ENCODE measurements at regions not wholly inside any gene's neighbourhood (a gene's known extent, or its start where the extent isn't known, plus 50 kb on each side); places are given as distances from the start of the nearest gene placed in this dataset.
"Not testable (repeated sequence)": the region's sequence is repeated elsewhere in the genome, so short reads cannot be mapped to it uniquely, and the experiment has no call there.

DNA sequence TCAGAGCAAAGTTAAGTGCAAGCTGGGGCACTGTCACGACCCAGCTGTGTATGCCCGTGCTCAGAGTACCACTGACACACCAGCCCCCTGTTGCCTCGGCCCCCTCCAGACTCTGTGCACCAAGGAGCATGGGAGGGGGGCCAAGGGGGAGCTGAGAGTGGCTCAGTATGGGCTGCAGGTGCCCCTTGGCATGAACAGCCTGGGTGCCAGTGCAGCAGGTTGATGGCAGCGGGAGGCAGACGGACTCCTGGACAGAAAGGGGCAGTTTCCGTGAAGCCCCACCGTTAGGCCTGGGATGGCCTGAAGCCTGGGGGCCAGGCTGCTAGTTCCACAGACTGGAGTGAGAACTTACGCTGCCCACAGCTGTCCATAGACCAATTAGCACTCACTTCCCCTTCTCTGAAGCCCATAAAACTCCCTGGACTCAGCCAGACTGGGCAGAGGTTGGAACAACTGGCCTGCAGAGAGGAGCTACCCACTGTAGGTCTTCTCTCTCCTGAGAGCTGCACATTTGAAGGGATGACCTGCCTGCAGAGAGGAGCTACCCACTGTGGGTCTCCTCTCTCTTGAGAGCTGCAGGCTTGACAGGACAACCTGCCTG is 182.8 kb downstream of the DEPDC1B start:
- DNase-seq = no peak

DNA sequence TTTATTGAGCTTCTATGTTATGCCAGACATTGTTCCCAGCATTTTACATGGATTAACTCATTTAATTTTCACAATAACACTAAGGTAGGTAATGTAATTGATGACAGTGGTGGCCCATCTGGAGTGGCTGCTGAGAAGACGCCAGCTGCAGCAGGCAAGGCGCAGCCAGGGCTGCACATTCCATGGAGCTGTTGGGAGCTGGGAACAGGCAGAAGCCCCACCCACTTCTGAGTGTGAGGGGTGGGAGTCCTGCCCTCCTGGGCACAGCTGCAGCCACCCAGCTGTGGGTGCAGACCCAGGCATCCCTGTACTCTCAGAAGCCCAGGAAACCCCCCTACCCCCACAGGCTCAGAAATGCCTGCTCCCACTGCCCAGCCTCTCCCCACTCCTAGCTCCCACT is 183.3 kb downstream of the DEPDC1B start:
- no peak for DNase-seq

DNA sequence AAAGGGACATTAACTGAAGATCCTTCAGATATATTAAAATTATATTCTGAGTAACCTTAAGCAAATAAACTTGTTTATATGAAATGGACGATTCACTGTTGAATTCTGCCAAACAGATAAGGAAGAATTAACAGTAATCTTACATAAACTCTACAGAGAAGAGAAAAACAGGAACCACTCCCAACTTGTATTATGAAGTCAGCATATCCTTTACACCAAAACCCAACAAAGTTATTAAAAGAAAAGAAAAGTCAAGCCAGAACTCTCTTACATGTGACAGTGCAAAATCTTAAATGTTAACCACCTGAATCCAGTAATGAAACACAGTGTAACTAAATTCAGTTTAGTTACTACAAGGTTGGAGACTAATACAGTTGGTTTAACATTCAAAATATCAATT is 185.8 kb downstream of the DEPDC1B start:
- no peak for DNase-seq

DNA sequence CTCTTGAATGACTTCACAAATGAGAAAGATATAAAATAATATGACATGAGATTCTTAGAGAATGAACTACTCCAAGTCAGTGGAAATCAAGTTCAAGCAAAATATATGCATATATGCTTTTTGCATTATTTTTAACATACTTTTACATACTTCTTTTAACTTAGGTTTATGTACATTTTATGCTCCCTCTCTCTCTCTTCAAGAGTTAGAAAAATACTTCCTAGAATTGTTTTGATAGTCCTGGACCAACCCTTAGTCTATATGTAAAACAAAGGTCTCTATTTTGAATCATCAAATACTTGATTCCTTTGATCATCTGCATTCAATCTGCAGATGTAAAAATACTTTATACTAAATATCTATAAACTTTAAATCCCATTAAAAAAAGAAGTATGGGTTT is 187.8 kb downstream of the DEPDC1B start:
- DNase-seq = no peak

DNA sequence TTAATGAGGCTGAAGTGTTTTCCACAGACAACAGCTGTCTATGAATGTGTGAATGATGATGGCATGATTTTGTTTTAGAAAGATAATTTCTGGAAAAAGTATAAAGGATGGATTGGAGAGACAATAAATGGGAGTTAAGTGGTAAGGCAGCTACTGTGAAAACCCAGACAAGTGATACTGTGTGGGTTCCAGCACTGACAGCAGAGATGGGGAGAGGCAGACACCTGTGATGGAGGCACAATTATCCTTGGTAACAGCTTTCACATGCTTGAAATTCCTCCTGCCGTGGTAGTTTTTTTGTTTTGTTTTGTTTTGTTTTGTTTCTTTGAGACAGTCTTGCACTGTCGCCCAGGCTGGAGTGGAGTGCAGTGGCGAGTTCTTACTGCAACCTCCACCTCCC is 189.3 kb downstream of the DEPDC1B start:
- DNase-seq = no peak

DNA sequence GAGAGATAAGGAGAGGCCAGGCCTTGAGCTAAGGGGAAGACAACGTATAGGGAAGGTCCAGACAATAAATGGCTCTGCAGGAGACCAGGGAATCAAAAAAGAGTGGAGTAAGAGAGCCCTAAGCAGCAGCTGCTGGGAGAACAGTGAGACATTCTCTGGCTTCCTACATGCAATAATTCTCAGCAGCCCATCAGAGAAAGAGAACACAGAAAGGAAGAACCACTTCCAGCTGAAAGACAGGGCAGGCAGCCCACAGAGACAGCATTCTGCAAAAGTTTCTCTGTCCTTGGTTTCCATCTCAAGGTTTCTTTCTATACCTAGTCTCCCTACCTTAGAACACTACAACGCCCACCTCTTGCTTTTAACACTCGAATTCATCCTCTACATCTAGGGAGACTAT is 189.9 kb downstream of the DEPDC1B start:
- no peak for DNase-seq

DNA sequence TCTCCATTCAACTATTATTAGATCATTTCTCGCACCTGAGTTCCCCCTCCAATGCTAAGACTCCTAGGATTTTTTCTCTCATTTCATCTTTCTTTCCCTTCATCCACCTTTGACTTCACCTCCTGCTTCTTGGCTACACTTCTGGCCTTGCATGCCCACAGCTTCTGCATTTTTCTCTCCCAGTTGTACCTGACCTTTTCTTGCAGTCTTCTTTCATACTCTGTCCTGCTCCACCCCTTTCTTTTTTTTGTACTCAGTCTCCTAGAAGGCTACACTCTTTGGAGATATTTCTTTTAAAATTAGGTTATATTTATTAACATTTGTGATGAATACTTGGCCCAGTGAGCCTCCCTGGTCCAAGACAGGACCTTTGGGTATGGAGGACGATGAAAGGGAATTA is 190.4 kb downstream of the DEPDC1B start:
- DNase-seq = no peak

DNA sequence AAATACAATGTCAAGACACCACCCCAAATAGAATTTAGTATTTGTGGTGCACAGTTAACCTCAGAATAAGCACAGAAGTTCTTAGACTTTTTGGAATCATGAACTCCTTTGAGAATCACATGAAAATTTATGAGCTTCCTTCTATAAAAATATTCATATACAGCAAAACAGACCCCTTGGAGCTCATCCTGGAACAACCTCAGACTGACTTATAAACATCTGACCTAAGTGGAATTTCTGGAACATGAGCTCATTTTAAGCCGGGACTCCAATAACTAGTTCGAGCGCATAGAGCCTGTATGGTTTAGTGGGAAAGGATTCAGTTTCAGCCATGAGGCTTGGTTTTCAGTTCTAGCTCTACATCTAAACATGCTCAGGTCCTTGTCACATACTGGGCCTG is 192.3 kb downstream of the DEPDC1B start:
- DNase-seq = no peak

DNA sequence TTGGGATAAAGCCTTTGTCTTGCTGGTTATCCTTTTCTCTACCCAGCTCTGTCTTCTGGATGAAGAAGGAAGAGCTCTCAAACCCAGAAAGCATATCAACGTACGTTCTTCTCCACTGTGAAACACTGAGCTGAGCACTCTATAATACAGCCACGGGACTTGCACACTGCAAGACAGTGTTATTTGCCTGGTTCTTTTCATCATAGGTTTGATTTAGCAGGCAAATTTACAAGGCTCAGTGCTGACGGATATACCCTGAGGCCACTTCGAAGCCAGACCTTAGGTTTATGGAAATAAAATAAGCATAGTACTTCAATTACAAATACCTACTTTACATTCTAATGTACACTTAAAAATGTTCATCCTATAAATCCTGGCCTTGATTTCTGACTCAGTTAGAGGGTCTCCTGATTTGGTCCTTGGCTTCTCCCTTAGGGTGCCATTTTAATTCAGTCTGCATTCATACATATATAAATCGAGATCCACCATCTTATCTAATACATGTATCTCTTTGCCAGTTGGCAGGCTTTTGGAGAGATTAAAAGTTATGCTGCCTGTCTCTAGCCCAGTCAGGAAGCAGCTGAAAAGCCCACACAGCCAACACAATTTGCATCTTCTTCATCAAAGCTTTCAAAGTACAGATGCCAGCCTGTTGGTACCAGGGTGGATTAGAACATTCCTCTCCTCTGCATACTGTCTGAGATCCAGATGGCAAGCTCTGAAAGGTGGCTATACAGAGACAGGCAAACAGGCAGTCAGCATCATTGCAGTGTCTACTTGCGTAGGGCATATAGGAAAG is 194.4 kb downstream of the DEPDC1B start:
- no peak for DNase-seq

DNA sequence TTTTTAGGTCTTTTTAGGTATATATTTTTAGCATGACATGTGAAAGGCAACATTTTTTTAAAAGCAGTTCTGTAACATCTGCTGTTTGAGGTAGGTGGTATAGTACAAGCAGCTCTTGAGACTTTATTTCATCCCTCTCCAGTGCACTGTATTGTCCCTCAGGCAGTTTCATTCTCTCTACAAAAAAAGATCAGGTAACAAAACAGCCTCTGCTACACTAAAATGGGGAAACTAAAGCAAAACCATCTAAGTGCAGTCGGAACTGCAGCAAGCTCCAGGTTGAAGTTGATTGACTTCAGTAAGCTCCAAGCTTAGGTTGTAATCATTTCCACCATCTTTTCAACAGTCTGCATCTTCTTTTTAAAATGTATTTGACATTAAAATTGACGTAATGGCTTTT is 195.6 kb downstream of the DEPDC1B start:
- no peak for DNase-seq

DNA sequence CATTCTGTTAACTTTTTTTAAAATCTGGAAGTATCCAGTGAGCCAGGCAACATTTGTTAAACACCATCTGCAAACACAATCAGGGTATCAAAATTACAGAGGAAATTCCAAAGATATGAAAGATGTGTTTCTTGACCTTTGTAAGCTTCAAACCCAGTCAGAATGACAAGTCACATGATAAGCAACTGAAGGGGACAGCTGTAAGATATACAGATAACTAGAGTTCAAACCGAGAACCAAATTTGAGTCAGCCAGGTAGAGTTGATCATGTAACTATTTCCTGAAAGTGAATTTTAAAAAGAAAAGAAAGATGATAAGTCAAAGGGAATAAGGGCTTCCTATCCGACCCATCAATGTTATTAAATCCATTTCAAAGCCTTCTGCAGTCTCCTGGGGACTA is 196.2 kb downstream of the DEPDC1B start:
- no peak for DNase-seq

DNA sequence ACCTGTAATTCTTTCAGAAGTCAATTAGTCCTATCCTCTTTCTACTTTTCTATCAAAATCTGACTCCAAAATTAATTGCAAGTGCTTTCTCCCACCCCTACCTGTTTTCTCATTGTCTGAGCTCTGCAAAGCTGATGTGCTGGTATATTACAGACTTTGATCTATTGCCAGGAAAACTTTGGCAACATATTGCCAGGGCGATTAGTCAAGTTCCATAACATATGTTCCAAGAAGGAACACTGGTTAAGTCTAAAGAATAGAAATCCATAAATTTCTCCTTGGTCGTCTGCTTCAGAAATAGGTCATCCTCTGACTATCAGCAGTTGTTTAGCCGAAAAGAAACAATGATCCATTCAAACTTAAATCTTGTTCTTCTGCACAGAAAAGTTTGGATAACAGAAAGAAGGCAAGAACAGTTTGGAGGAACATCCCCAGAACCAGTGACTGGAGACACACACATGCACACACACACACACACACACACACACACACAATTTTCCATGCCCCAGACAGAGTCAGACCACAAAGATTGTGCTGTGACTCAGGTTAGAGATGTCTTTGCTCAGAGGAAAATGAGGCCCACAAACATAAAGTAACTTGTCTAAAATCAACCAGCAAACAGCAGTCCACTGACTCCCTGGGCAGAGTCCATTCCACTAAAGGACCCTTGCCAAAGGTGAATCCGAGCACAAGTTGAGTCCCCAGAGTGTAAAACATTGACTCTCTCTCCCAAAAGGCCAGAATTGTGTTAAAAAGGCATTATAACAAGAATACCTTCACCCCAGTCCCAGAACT is 202.1 kb downstream of the DEPDC1B start:
- no peak for DNase-seq

DNA sequence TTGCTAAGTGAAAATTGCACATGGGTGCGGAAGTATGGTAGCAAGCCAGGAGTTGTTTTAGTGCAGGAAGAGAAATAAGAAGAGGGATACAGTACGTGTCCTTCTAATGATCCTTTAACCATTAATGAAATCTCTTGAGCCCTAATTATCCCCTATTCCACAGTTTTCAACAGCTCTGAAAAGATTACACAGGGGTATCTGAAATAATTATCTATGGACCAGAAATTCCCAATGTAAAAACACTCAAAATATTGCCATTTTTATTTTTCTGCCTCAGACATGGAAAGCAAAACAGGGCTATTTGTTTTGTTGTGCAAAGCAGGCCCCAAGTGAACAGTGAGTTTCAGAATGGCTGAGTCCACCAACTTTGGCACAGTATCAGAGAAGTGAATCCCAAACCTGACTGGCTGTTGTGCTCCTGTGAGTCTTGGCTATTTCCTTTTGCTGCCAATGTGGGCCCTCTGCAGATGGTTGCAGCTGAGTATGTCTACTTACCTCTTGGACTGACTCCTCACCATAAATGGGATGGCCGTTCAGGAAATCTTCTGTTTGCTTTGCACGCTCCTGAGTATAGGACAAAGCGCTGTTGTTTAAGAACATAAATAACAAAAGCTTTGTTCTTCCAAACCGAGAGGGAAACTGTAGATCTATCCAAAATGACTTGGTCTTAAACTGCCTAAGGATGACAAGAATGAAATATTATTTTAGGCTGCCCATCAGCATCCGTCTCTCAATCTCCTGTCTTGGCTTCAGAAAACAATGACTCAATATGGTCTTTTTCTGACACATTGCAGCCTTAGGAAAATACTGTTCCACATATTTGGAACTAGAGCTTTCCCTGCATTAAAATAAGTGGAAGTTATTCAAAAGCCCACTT is 204.1 kb downstream of the DEPDC1B start:
- DNase-seq = no peak

DNA sequence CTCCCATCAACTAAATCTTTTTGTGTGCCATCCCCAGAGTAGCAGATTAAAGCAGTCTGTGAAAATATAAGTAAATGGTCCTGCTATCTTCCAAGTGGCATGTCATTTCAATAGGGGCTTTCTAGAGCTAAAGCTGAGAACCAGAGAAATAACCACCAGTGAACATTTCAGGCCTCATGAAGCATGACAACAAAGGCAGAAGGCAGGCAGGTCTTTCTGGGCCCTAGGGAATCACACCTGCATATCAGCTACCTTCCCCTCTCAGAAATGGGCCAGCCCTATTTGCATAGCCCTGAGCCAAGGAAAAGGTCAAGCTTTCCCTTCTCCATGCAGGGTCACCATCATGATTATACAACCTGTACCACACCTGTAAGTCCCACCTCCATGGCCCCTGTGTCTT is 205.3 kb downstream of the DEPDC1B start:
- no peak for DNase-seq

DNA sequence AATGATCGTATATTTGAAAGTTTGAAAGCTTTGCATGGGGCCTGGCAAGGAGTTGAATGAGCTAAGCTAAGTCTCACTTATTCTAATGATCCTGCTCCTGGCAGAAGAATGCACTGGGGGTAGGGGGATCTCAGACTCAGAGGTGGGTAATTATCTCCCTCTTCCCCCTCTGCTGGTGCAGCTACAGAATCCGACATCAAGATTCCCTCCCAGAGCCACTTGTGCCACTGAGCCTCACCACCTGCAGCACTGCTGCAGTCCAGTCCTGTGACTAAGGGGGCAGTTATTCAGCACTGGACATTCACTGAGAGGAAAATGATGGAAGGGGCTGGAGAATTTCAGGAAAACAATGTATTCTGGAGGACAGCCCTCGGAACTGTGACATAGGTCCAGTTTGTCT is 205.8 kb downstream of the DEPDC1B start:
- DNase-seq = no peak

DNA sequence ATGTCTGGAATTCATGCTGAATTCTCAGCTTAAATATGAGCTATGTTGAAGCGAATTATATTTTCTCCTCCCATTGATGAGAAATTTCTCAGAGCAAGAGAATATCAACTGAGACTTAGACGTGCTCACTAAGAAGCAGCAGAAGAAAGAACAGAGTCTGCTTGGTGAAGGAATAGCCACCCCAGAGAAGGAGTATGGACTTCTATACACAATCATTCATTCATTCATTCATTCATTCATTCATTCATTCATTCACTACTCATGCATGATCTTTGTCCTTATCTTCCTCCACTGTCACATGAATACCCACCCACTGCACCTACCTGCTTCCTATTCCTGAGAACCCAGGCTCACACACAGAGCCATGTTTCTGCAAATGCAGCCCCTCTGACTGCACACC is 206.6 kb downstream of the DEPDC1B start:
- DNase-seq = no peak

DNA sequence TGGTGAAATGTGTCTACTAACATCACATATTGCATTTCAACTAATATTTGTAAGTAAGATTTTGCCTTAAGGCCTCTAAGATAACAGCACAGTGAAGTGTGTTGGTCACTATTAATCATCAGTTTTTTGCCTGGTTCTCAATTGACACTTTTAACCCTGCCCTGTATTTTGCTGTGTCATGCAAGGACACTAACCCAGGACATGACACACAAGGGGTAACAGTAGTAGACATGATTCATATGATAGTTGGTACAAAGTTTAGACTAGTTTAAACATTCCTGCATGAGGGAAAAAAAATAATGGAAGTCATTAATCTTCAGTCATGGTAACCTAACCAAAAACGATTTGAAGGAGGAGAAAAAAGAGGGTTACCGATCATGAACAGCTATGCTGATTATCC is 207.0 kb downstream of the DEPDC1B start:
- no peak for DNase-seq

DNA sequence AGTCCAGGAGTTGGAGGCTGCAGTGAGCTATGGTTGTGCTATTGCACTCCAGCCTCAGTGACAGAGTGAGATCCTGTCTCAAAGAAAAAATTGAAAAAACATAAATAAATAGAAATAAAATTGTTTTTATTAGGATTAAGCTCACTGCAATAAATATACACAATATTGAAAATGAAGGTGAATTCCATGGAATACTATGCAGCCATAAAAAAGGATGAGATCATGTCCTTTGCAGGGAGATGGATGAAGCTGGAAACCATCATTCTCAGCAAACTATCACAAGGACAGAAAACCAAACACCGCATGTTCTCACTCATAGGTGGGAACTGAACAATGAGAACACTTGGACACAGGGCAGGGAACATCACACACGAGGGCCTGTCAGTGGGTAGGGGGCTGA is 207.6 kb downstream of the DEPDC1B start:
- DNase-seq = not testable (repeated sequence)

DNA sequence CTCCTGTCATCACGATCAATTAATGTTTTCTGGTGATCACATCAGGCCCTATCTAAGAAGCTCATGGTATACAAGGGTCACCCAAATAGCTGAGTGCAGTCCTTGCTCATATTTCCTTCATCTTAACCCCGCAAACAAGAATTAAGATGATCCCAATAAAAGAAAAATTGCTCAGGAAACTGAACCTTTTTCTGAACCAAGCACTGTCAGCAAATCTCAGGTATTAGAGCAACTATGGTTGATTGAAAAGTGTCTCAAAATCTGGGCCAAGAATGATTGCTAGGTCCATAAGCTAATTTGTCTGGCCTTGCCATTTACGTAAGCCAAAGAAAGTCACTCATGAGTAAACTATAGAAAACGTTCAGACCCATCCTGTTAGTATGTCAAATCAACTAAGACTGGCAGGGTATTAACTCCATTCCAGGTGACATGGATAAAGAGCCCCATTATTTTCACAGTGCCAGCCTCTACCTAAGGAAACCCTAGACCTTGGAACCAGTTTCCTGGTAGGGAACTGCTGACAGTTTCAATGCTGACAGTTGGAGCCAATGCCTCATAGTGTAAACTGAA is 209.3 kb downstream of the DEPDC1B start:
- no peak for DNase-seq

DNA sequence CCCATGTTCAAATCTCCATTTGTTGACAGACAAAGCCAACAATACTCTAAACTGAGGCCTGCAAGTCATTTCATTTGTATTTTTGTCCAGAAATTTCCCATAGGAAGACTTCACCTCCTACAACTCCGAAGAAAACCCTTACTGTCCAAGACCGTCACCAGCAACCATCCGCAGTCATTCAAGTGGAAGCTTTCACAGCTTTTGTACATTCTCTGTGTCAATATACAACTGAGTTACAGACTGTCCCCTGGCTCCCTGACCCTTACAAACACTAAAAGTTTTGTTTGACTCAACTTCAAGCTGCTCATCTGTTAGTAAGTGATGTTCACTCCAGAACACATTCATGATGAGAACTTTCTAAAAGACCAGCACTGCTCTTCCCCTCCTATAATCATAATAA is 210.1 kb downstream of the DEPDC1B start:
- no peak for DNase-seq

DNA sequence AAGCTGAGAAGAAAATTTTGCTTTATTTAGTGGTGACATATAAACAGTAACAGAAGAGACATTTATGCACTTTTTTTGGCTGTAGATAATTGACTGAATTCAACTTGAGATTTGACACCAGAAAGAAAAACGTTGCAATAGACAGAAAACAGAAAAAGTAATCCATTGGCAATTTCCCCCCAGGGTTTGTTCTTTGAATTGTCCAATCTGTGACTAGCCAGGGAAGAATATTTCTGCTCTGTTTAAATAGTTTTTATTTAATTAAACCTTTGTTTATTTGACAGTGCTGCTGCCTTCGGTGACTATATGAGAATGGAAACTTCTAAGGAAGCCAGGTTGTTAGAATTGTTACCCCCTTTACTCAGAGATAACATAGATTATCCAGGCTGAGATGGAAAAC is 210.6 kb downstream of the DEPDC1B start:
- no peak for DNase-seq

DNA sequence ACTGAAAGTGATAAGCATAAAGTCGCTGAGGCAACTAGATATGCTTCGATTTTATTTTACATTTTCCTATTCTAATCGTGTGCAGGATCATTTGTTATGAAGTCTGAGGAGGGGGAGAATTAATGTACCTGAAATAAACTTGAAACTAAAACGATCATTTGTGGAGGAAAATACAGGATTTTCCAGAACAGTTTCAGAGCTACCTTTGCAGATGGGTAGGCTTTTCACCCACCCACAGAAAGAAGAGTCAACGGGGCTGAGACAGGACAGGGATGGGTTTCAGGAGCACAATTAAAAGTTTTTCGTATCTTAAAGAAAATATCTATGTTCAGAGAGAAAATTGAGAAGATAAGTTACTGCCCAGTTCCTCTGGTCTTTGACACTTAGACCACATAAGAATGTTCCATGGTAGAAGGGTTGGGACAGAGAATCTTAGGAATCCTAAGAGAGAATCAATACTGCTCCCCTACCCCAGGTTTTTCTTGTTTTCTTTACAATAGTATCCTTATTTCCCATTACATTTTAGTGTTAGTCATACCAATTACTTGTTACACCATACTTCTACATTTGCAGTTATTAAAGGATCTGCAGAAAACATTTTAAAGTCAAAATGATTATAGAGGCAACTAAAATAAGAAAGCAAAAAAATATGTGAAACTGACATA is 211.4 kb downstream of the DEPDC1B start:
- DNase-seq = no peak
